Esophagus squamous epithelium (tissue), 5 donors: ENCODE measurements at regions not wholly inside any gene's neighbourhood (a gene's known extent, or its start where the extent isn't known, plus 50 kb on each side); places are given as distances from the start of the nearest gene placed in this dataset.

ENCODE experiments used
- DNase-seq: peaks from one replicate; lab custom pipeline; 2025; lab: John Stamatoyannopoulos, UW
- H3K27ac ChIP-seq, 4 donors: fragments of 200-600 bp; sonication (generic); one replicate each; pipeline ENCODE4 v1.5.1; 2016 to 2019; ENCODE audit warnings: mild to moderate bottlenecking in 1 of 4
- H3K27me3 ChIP-seq, 4 donors: fragments of 200-600 bp; sonication (generic); 1 replicate in 3 of 4; 2 replicates in 1 of 4; pipeline versions ENCODE4 v1.5.1 to v1.6.0; 2017 to 2021; ENCODE audit warnings: antibody characterized with exemption in 1 of 4
- H3K36me3 ChIP-seq, 3 donors: fragments of 200-600 bp; sonication (generic); one replicate each; pipeline ENCODE4 v1.5.1; 2016 to 2019
- H3K4me1 ChIP-seq, 3 donors: fragments of 200-600 bp; sonication (generic); one replicate each; pipeline ENCODE4 v1.5.1; 2017 to 2019
- H3K4me3 ChIP-seq, 4 donors: fragments of 200-600 bp; sonication (generic); 1 replicate in 3 of 4; 2 replicates in 1 of 4; pipeline ENCODE4 v1.5.1; 2016 to 2019; ENCODE audit warnings: mild to moderate bottlenecking in 2 of 4, moderate library complexity in 1 of 4
- H3K9me3 ChIP-seq, 3 donors: fragments of 200-600 bp; sonication (generic); one replicate each; pipeline ENCODE4 v1.5.1; 2016 to 2019
- POLR2A ChIP-seq, 4 donors: fragments of 450-650 bp; IDR thresholded peaks; one replicate each; pipeline ENCODE4 v1.6.1; 2017; ENCODE audit warnings: antibody characterized with exemption in 4 of 4, mild to moderate bottlenecking in 4 of 4, moderate library complexity in 3 of 4
- WGBS, 2 donors: methylation state at CpG; one replicate each; pipeline ENCODE4 v1.1.5; 2018; 5-methylcytosine and 5-hydroxymethylcytosine counted together
- intact Hi-C: fragments of 100-400 bp; cut with DNase I; formaldehyde crosslinking; loops from one replicate; pipeline ENCODE4 v1.15.0; 2022
- TF ChIP-seq, protein P1 (sequence below), 6 experiments: fragments of 450-650 bp in 4 of 6; fragments of 200-600 bp in 2 of 6; sonication (generic) in 2 of 6; IDR thresholded peaks; one replicate each; pipeline ENCODE4 v1.5.1; 2016 to 2019; ENCODE audit warnings: antibody characterized with exemption in 6 of 6, mild to moderate bottlenecking in 4 of 6, moderate library complexity in 4 of 6
- donor health status: DM: yes; HTN: yes; CAD: no.

- H3K4me1 ChIP-seq, result peaks cover 0 to 8% (median 4%) of the 10 kb centered on the region in 3 donors
- H3K27me3 ChIP-seq, result no peaks in the 10 kb centered on the region
- no peak overlapping the region for H3K27ac ChIP-seq
- DNase-seq, result no peak
- no peaks in the 10 kb centered on the region for H3K36me3 ChIP-seq
- no peaks in the 10 kb centered on the region for H3K9me3 ChIP-seq
- H3K4me3 ChIP-seq, result no peak overlapping the region
- WGBS, 2 donors, result 76 to 78% methylated on average over 7 of the region's 7 CpGs
- no peak for TF ChIP-seq POLR2A (IDR thresholded peaks at IDR 0.05)
- TF ChIP-seq, protein P1, sequence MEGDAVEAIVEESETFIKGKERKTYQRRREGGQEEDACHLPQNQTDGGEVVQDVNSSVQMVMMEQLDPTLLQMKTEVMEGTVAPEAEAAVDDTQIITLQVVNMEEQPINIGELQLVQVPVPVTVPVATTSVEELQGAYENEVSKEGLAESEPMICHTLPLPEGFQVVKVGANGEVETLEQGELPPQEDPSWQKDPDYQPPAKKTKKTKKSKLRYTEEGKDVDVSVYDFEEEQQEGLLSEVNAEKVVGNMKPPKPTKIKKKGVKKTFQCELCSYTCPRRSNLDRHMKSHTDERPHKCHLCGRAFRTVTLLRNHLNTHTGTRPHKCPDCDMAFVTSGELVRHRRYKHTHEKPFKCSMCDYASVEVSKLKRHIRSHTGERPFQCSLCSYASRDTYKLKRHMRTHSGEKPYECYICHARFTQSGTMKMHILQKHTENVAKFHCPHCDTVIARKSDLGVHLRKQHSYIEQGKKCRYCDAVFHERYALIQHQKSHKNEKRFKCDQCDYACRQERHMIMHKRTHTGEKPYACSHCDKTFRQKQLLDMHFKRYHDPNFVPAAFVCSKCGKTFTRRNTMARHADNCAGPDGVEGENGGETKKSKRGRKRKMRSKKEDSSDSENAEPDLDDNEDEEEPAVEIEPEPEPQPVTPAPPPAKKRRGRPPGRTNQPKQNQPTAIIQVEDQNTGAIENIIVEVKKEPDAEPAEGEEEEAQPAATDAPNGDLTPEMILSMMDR (IDR thresholded peaks at IDR 0.05), result no peak
- intact Hi-C loops, result no loop called here
Measured at GRCh38 chr3:5384557-5385236, 197.2 kb downstream of the EDEM1 start.

DNA sequence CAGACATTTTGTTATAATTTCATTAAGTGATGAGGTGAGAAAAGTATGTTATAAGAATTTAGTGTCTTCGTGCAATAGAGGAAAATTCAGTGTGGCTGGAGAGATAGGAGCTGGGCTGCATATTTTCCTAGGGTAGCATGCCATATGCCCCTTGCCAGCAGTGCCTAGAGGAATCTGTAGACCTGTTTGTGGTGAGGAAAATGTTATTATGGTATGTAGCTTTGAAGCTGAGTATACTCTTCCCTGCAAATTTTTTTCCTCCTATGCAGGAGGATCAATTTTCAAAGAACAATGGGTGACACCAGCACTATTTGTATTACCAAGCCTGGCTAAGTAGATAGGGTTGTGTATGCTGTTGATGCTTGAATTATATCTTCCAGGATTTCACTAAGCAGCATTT is 200.6 kb downstream of the EDEM1 start:
- no peaks in the 10 kb centered on the region for H3K9me3 ChIP-seq
- H3K4me1 ChIP-seq, result peaks cover 0 to 8% (median 4%) of the 10 kb centered on the region in 3 donors
- no peak for DNase-seq
- TF ChIP-seq, protein P1 (IDR thresholded peaks at IDR 0.05), result no peak
- no peak for TF ChIP-seq POLR2A (IDR thresholded peaks at IDR 0.05)
- 61 to 71% methylated on average over 1 of the region's 1 CpG for WGBS, 2 donors
- no peak overlapping the region for H3K27ac ChIP-seq
- H3K36me3 ChIP-seq, result no peaks in the 10 kb centered on the region
- H3K27me3 ChIP-seq, result no peaks in the 10 kb centered on the region
- H3K4me3 ChIP-seq, result no peak overlapping the region
- intact Hi-C loops, result no loop called here

DNA sequence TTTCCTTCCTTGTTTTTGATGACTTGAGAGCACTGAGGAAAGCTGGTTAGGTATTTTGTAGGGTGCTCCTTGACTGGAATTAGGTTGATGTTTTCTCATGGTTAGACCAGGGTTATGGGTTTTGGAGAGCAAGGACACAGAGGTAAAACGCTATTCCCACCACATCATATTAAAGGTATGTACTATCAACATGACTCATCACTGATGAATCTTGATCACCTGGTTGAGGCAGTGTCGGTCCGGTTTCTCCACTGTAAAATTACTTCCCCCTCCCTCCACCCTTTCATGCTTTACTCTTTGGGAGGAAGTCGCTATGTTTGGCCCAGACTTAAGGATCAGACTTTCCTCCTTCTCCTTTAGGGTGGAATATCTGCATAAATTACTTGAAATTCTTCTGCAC is 201.6 kb downstream of the EDEM1 start:
- no peak overlapping the region for H3K4me3 ChIP-seq
- peaks cover 0 to 8% (median 4%) of the 10 kb centered on the region in 3 donors for H3K4me1 ChIP-seq
- no peak for DNase-seq
- H3K27me3 ChIP-seq, result no peaks in the 10 kb centered on the region
- TF ChIP-seq, protein P1 (IDR thresholded peaks at IDR 0.05), result no peak
- TF ChIP-seq POLR2A (IDR thresholded peaks at IDR 0.05), result no peak
- H3K9me3 ChIP-seq, result no peaks in the 10 kb centered on the region
- WGBS, 2 donors, result 26 to 56% methylated on average over 4 of the region's 4 CpGs
- intact Hi-C loops, result no loop called here
- H3K27ac ChIP-seq, result no peak overlapping the region
- H3K36me3 ChIP-seq, result no peaks in the 10 kb centered on the region

DNA sequence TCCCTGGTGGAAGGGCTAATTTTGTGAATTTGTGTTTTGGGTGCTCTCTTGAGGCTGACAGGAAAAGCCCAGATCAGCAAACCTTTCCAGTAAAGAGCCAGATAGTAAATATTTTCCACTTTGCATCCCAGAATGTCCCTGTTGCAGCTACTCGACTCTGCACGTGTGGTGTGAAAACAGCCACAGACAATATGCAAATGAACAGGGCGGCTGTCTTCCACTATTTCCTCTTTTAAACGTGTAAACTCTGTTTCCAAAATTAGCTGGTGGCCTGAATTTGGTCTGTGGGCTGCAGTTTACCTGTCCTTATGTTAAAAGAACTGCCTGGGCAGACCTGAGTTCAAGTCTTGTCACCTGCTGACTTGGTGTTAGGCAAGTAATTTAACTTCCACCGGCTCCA is 202.7 kb downstream of the EDEM1 start:
- no peak for TF ChIP-seq POLR2A (IDR thresholded peaks at IDR 0.05)
- TF ChIP-seq, protein P1 (IDR thresholded peaks at IDR 0.05), result no peak
- Histone ChIP-seq H3K4me3 (no peak overlapping the region), H3K27me3 (no peaks in the 10 kb centered on the region), H3K36me3 (no peaks in the 10 kb centered on the region), H3K4me1 (peaks cover 0 to 8% (median 4%) of the 10 kb centered on the region in 3 donors), H3K9me3 (no peaks in the 10 kb centered on the region), H3K27ac (no peak overlapping the region)
- intact Hi-C loops, result no loop called here
- 42 to 73% methylated on average over 5 of the region's 5 CpGs for WGBS, 2 donors
- no peak for DNase-seq

DNA sequence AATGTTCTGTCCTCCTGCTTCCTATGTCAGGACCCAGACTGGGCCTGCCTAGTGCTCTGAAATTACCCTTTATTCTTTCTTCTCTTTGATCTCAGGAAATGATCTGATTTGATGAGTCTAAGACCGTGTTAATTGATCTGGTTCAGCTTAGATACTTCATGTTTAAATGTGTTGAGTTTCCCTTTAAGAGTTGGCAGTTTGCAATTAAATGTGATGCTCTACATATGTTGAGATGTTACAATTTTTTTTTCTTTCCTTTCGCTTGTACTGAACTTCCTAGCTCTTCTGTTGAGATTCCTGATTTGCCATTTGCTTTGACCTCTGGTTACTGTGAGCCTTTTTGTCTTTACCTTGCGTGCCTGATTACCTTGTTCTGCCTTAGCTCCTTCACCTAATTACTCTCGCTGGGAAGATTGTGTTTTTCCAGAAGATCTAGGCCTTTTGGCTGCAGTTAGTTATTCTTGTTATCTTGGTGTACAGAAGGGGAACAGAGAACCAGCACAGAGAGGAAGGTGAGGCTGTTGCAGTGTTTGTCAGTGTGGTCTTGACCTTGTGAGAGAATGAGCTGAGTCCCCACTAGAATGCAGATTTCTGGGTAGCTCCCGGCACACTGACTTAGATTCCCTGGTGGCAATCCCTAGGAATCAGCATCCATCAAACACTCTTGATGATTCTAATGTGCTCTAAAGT is 203.6 kb downstream of the EDEM1 start:
- TF ChIP-seq, protein P1 (IDR thresholded peaks at IDR 0.05), result no peak
- no peak for TF ChIP-seq POLR2A (IDR thresholded peaks at IDR 0.05)
- WGBS, 2 donors, result 54 to 65% methylated on average over 5 of the region's 5 CpGs
- intact Hi-C loops, result no loop called here
- H3K4me3 ChIP-seq, result no peak overlapping the region
- H3K27ac ChIP-seq, result no peak overlapping the region
- H3K9me3 ChIP-seq, result no peaks in the 10 kb centered on the region
- H3K4me1 ChIP-seq, result peaks cover 0 to 8% (median 4%) of the 10 kb centered on the region in 3 donors
- DNase-seq, result no peak
- no peaks in the 10 kb centered on the region for H3K27me3 ChIP-seq
- no peaks in the 10 kb centered on the region for H3K36me3 ChIP-seq
